Left colon (tissue), 2 donors: ENCODE measurements at regions not wholly inside any gene's neighbourhood (a gene's known extent, or its start where the extent isn't known, plus 50 kb on each side); places are given as distances from the start of the nearest gene placed in this dataset.

Experiments used
- ATAC-seq: fragments of 200-7000 bp; cut with Tn5 transposase; one replicate; pipeline ENCODE4 v1.9.1; 2020; ENCODE audit warnings: mild to moderate bottlenecking, moderate library complexity
- DNase-seq, 2 donors: peaks; one replicate each; pipeline ENCODE4 v3.0.0-alpha.2; 2020
- intact Hi-C, 2 donors: fragments of 100-400 bp; cut with DNase I in 1 of 2; cut with micrococcal nuclease in 1 of 2; formaldehyde crosslinking; loops; one replicate each; pipeline versions ENCODE4 v1.11.2 to v1.14.0; 2022; cut with DNase I, micrococcal nuclease
- donor health status: DM: no; HTN: no; CAD: no.
- donor health status: DM: yes; HTN: yes; CAD: no.

GRCh38 chr13:105341256-105341655 lies 1194.2 kb downstream of the EFNB2 start:
- no peak for DNase-seq
- intact Hi-C loops: no loop called here
- no peak for ATAC-seq

- DNase-seq: no peak
- ATAC-seq: no peak
- intact Hi-C loops: no loop called here
Observed at GRCh38 chr13:105340061-105340606, 1195.3 kb downstream of the EFNB2 start.

GRCh38 chr13:105338773-105339172 lies 1196.7 kb downstream of the EFNB2 start:
- intact Hi-C loops: no loop called here
- ATAC-seq (no peak), DNase-seq (no peak)

GRCh38 chr13:105338006-105338405 lies 1197.5 kb downstream of the EFNB2 start:
- ATAC-seq (no peak), DNase-seq (no peak)
- intact Hi-C loops: no loop called here

GRCh38 chr13:105336706-105337576 lies 1198.5 kb downstream of the EFNB2 start:
- intact Hi-C loops: no loop called here
- no peak for DNase-seq
- no peak for ATAC-seq

GRCh38 chr13:105334211-105334610 lies 1201.3 kb downstream of the EFNB2 start:
- intact Hi-C loops: no loop called here
- DNase-seq (no peak), ATAC-seq (no peak)

- no peak for ATAC-seq
- intact Hi-C loops: no loop called here
Observed at GRCh38 chr13:105333416-105333815, 1202.0 kb downstream of the EFNB2 start.

GRCh38 chr13:105329359-105329758 lies 1206.1 kb downstream of the EFNB2 start:
- intact Hi-C loops: no loop called here
- ATAC-seq (no peak), DNase-seq (no peak)

More at GRCh38 chr13:105333416-105333815, 1202.0 kb downstream of the EFNB2 start:
- DNase-seq: no peak

- ATAC-seq: no peak
- no peak for DNase-seq
- intact Hi-C loops: no loop called here
Observed at GRCh38 chr13:105328212-105328611, 1207.2 kb downstream of the EFNB2 start.

- no peak for DNase-seq
- ATAC-seq: no peak
- intact Hi-C loops: no loop called here
Observed at GRCh38 chr13:105327581-105328126, 1207.8 kb downstream of the EFNB2 start.

- DNase-seq: no peak
- ATAC-seq: no peak
- intact Hi-C loops: no loop called here
Observed at GRCh38 chr13:105319875-105320274, 1215.6 kb downstream of the EFNB2 start.

- intact Hi-C loops: no loop called here
Observed at GRCh38 chr13:105316731-105317130, 1218.7 kb downstream of the EFNB2 start.

GRCh38 chr13:105312906-105313305 lies 1222.6 kb downstream of the EFNB2 start:
- ATAC-seq (no peak), DNase-seq (no peak)
- intact Hi-C loops: no loop called here

More at GRCh38 chr13:105316731-105317130, 1218.7 kb downstream of the EFNB2 start:
- DNase-seq: no peak
- ATAC-seq: no peak

- intact Hi-C loops: no loop called here
- no peak for DNase-seq
Observed at GRCh38 chr13:105311094-105311493, 1224.4 kb downstream of the EFNB2 start.

GRCh38 chr13:105307776-105308175 lies 1227.7 kb downstream of the EFNB2 start:
- intact Hi-C loops: no loop called here
- no peak for DNase-seq
- ATAC-seq: no peak

More at GRCh38 chr13:105311094-105311493, 1224.4 kb downstream of the EFNB2 start:
- no peak for ATAC-seq

- DNase-seq: no peak
- intact Hi-C loops: no loop called here
- no peak for ATAC-seq
Observed at GRCh38 chr13:105297839-105298238, 1237.6 kb downstream of the EFNB2 start.

- ATAC-seq (no peak), DNase-seq (no peak)
- intact Hi-C loops: loop anchor here in 1 of 2 donors (5.0 kb wide), 1 partner anchor 345 kb away; no protein-coding TSS in a partner anchor
Observed at GRCh38 chr13:105291987-105292386, 1243.5 kb downstream of the EFNB2 start.

GRCh38 chr13:105290596-105290995 lies 1244.9 kb downstream of the EFNB2 start:
- no peak for ATAC-seq
- intact Hi-C loops: loop anchor here in 1 of 2 donors (5.0 kb wide), 1 partner anchor 343 kb away; no protein-coding TSS in a partner anchor
- no peak for DNase-seq

GRCh38 chr13:105285526-105285925 lies 1249.9 kb downstream of the EFNB2 start:
- DNase-seq (no peak), ATAC-seq (no peak)
- intact Hi-C loops: no loop called here
